DMS53 (cell line): ENCODE measurements at regions not wholly inside any gene's neighbourhood (a gene's known extent, or its start where the extent isn't known, plus 50 kb on each side); places are given as distances from the start of the nearest gene placed in this dataset.

Experiments used
- DNase-seq: peaks from one replicate; lab custom pipeline; 2025; lab: John Stamatoyannopoulos, UW

- no peak for DNase-seq
Measured at GRCh38 chr14:76603713-76604112, 157.6 kb upstream of the VASH1 start.

- no peak for DNase-seq
Measured at GRCh38 chr14:76607510-76607909, 153.8 kb upstream of the VASH1 start.

- DNase-seq, result no peak
Measured at GRCh38 chr14:76612654-76613053, 148.6 kb upstream of the VASH1 start.

- no peak for DNase-seq
Measured at GRCh38 chr14:76613616-76614015, 147.7 kb upstream of the VASH1 start.

GRCh38 chr14:76615331-76615730 lies 145.9 kb upstream of the VASH1 start:
- DNase-seq, result no peak

GRCh38 chr14:76617440-76617839 lies 143.8 kb upstream of the VASH1 start:
- no peak for DNase-seq

- DNase-seq, result no peak
Measured at GRCh38 chr14:76636602-76637001, 124.7 kb upstream of the VASH1 start.

- DNase-seq, result no peak
Measured at GRCh38 chr14:76638841-76639240, 122.4 kb upstream of the VASH1 start.

GRCh38 chr14:76639606-76640229 lies 121.5 kb upstream of the VASH1 start:
- DNase-seq, result no peak

- DNase-seq, result peak; percentile 87
Measured at GRCh38 chr14:76640923-76641395, 120.3 kb upstream of the VASH1 start.

GRCh38 chr14:76641541-76641940 lies 119.7 kb upstream of the VASH1 start:
- no peak for DNase-seq

- DNase-seq, result no peak
Measured at GRCh38 chr14:76643887-76644286, 117.4 kb upstream of the VASH1 start.

GRCh38 chr14:76644855-76645518 lies 116.3 kb upstream of the VASH1 start:
- DNase-seq, result peak; percentile 67

- DNase-seq, result peak; percentile 75
Measured at GRCh38 chr14:76647697-76648298, 113.5 kb upstream of the VASH1 start.

GRCh38 chr14:76651410-76652055 lies 109.7 kb upstream of the VASH1 start:
- peak; percentile 8 for DNase-seq

GRCh38 chr14:76653875-76654572 lies 107.2 kb upstream of the VASH1 start:
- peak; percentile 75 for DNase-seq

- DNase-seq, result peak; percentile 58
Measured at GRCh38 chr14:76654573-76655108, 106.6 kb upstream of the VASH1 start.

GRCh38 chr14:76655331-76655730 lies 105.9 kb upstream of the VASH1 start:
- DNase-seq, result no peak

GRCh38 chr14:76656592-76656991 lies 104.7 kb upstream of the VASH1 start:
- DNase-seq, result no peak

- no peak for DNase-seq
Measured at GRCh38 chr14:76657404-76657803, 103.9 kb upstream of the VASH1 start.

GRCh38 chr14:76657846-76658245 lies 103.4 kb upstream of the VASH1 start:
- DNase-seq, result no peak

GRCh38 chr14:76662580-76662979 lies 98.7 kb upstream of the VASH1 start:
- no peak for DNase-seq
